ENCODE measurements at regions not wholly inside any gene's neighbourhood (a gene's known extent, or its start where the extent isn't known, plus 50 kb on each side); places are given as distances from the start of the nearest gene placed in this dataset.
"Not testable (repeated sequence)": the region's sequence is repeated elsewhere in the genome, so short reads cannot be mapped to it uniquely, and the experiment has no call there.

DNA sequence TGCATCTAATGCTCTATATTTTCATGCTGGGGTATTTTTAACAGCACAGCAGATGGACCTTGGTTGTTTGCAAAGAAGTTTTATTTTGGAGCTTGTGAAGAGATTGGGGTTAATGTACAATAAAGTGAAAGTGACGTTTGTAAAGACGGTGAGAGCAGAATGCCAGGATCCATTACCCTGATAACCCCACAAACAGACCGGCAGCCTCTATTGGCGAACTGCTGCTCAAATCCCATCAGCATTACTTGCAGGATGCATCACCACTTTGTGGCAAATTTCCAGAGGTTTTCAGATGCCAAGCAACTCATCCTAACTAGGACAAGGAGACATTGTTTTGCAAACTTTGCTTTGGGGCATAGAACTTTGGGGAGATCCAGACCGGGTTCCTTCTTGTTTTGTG, 383.3 kb upstream of the ZNF462 start:
- ChIA-PET CTCF (no interaction called here), POLR2A (no interaction called here)
- DNase-seq (ENCODE audit: extremely low spot score) = no peak
- TF ChIP-seq ELF4 (IDR thresholded peaks at IDR 0.05) (no peak), FOXM1 (IDR thresholded peaks at IDR 0.05; ENCODE audit: borderline replicate concordance) (no peak), LEF1 (IDR thresholded peaks at IDR 0.05; ENCODE audit: borderline replicate concordance) (no peak), FOXK2 (IDR thresholded peaks at IDR 0.05) (no peak), TARDBP (IDR thresholded peaks at IDR 0.05) (no peak), SP1 (IDR thresholded peaks at IDR 0.05) (no peak), FOXA1 (IDR thresholded peaks at IDR 0.05) (no peak), L3MBTL2 (conservative IDR thresholded peaks at IDR 0.05) (no peak), HDGF (IDR thresholded peaks at IDR 0.05; ENCODE audit: borderline replicate concordance) (no peak), CTBP1 (IDR thresholded peaks at IDR 0.05; ENCODE audit: borderline replicate concordance) (no peak), NFRKB (IDR thresholded peaks at IDR 0.05) (no peak), ARNT (IDR thresholded peaks at IDR 0.05) (no peak), SUZ12 (IDR thresholded peaks at IDR 0.05) (no peak), BHLHE40 (IDR thresholded peaks at IDR 0.05; ENCODE audit: borderline replicate concordance) (no peak), ZNF384 (IDR thresholded peaks at IDR 0.05) (no peak)
- TF ChIP-seq, protein P1, sequence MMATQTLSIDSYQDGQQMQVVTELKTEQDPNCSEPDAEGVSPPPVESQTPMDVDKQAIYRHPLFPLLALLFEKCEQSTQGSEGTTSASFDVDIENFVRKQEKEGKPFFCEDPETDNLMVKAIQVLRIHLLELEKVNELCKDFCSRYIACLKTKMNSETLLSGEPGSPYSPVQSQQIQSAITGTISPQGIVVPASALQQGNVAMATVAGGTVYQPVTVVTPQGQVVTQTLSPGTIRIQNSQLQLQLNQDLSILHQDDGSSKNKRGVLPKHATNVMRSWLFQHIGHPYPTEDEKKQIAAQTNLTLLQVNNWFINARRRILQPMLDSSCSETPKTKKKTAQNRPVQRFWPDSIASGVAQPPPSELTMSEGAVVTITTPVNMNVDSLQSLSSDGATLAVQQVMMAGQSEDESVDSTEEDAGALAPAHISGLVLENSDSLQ (IDR thresholded peaks at IDR 0.05) = no peak

DNA sequence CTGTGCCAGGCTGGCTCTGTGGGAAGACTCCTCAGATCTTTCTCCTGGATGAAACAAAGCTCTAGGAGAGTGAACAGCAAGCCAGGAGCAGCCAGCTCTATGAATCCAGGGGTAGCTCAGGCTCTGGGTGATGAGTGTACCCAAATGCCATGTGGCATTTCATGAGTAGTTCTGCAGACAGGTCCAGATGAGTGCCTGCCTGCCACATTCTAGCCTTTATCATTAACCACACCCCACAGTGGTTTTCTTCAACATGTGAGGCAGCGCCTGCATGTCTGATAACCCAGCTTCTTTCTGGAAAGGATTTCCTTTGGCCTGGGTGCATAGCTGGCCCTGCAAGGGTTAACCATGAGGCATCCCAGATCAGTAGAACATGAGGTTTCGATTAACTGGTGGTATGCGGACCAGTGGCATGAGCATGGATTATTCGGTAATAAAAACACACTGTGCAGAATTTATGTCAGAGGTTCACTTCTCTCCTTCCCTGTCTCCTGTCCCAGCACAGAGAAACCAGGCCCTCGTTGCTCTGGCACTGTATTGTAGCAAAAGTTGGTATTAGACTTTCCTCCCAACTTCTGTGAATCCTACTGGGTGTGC, 381.9 kb upstream of the ZNF462 start:
- POLR2A ChIA-PET = no interaction called here

GRCh38 chr9:106482733-106483132, 380.2 kb upstream of the ZNF462 start:
- no peak for DNase-seq (ENCODE audit: extremely low spot score)
- TF ChIP-seq CTBP1 (IDR thresholded peaks at IDR 0.05; ENCODE audit: borderline replicate concordance) (no peak), TARDBP (IDR thresholded peaks at IDR 0.05) (no peak), FOXA1 (IDR thresholded peaks at IDR 0.05) (no peak), FOXK2 (IDR thresholded peaks at IDR 0.05) (no peak), SUZ12 (IDR thresholded peaks at IDR 0.05) (no peak), ELF4 (IDR thresholded peaks at IDR 0.05) (no peak), HDGF (IDR thresholded peaks at IDR 0.05; ENCODE audit: borderline replicate concordance) (no peak), ZNF384 (IDR thresholded peaks at IDR 0.05) (no peak), BHLHE40 (IDR thresholded peaks at IDR 0.05; ENCODE audit: borderline replicate concordance) (no peak), SP1 (IDR thresholded peaks at IDR 0.05) (no peak), FOXM1 (IDR thresholded peaks at IDR 0.05; ENCODE audit: borderline replicate concordance) (no peak), NFRKB (IDR thresholded peaks at IDR 0.05) (no peak), ARNT (IDR thresholded peaks at IDR 0.05) (no peak), LEF1 (IDR thresholded peaks at IDR 0.05; ENCODE audit: borderline replicate concordance) (no peak)
- TF ChIP-seq, protein P1 (IDR thresholded peaks at IDR 0.05) = no peak
- ChIA-PET CTCF (no interaction called here), POLR2A (no interaction called here)

More for the DNA sequence above, 381.9 kb upstream of the ZNF462 start:
- CTCF ChIA-PET = no interaction called here
- TF ChIP-seq CTBP1 (IDR thresholded peaks at IDR 0.05; ENCODE audit: borderline replicate concordance) (no peak), ZNF384 (IDR thresholded peaks at IDR 0.05) (no peak), FOXA1 (IDR thresholded peaks at IDR 0.05) (no peak), NFRKB (IDR thresholded peaks at IDR 0.05) (no peak), L3MBTL2 (conservative IDR thresholded peaks at IDR 0.05) (no peak), BHLHE40 (IDR thresholded peaks at IDR 0.05; ENCODE audit: borderline replicate concordance) (no peak), SUZ12 (IDR thresholded peaks at IDR 0.05) (no peak), SP1 (IDR thresholded peaks at IDR 0.05) (no peak), HDGF (IDR thresholded peaks at IDR 0.05; ENCODE audit: borderline replicate concordance) (no peak), LEF1 (IDR thresholded peaks at IDR 0.05; ENCODE audit: borderline replicate concordance) (no peak), FOXM1 (IDR thresholded peaks at IDR 0.05; ENCODE audit: borderline replicate concordance) (no peak), ELF4 (IDR thresholded peaks at IDR 0.05) (no peak)
- DNase-seq (ENCODE audit: extremely low spot score) = no peak

DNA sequence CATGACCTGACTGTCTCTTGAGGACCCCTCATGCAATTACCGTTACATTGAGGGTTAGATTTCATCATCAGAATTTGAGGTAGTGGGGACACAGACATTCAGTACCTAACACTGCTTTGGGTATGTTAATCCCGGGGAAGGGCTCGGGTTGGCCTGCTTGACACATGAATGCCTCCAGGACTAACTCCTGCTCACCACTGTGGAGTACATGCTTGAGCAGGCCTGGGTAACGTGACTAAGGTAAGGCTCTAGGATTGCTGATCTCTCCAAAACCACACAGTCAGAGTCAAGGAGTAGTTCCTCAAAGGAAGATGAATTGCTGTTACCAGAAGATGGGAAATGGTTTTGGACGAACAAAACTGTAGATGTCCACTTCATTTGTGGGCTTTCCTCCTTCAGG, 376.3 kb upstream of the ZNF462 start:
- CTCF ChIA-PET = no interaction called here
- POLR2A ChIA-PET = no interaction called here
- DNase-seq (ENCODE audit: extremely low spot score) = no peak
- TF ChIP-seq CTBP1 (IDR thresholded peaks at IDR 0.05; ENCODE audit: borderline replicate concordance) (no peak), ARNT (IDR thresholded peaks at IDR 0.05) (no peak), TARDBP (IDR thresholded peaks at IDR 0.05) (no peak), LEF1 (IDR thresholded peaks at IDR 0.05; ENCODE audit: borderline replicate concordance) (no peak), FOXA1 (IDR thresholded peaks at IDR 0.05) (no peak), BHLHE40 (IDR thresholded peaks at IDR 0.05; ENCODE audit: borderline replicate concordance) (no peak), SP1 (IDR thresholded peaks at IDR 0.05) (no peak), HDGF (IDR thresholded peaks at IDR 0.05; ENCODE audit: borderline replicate concordance) (no peak), ZNF384 (IDR thresholded peaks at IDR 0.05) (no peak), ELF4 (IDR thresholded peaks at IDR 0.05) (no peak), FOXK2 (IDR thresholded peaks at IDR 0.05) (no peak), L3MBTL2 (conservative IDR thresholded peaks at IDR 0.05) (no peak), FOXM1 (IDR thresholded peaks at IDR 0.05; ENCODE audit: borderline replicate concordance) (no peak)
- TF ChIP-seq, protein P1 (IDR thresholded peaks at IDR 0.05) = no peak

GRCh38 chr9:106487266-106487665, 375.7 kb upstream of the ZNF462 start:
- no peak for DNase-seq (ENCODE audit: extremely low spot score)
- CTCF ChIA-PET = no interaction called here
- TF ChIP-seq FOXK2 (IDR thresholded peaks at IDR 0.05) = no peak
- TF ChIP-seq L3MBTL2 (conservative IDR thresholded peaks at IDR 0.05) = no peak
- no peak for TF ChIP-seq BHLHE40 (IDR thresholded peaks at IDR 0.05; ENCODE audit: borderline replicate concordance)
- TF ChIP-seq, protein P1 (IDR thresholded peaks at IDR 0.05) = no peak
- no peak for TF ChIP-seq HDGF (IDR thresholded peaks at IDR 0.05; ENCODE audit: borderline replicate concordance)
- TF ChIP-seq ARNT (IDR thresholded peaks at IDR 0.05) = no peak
- TF ChIP-seq ELF4 (IDR thresholded peaks at IDR 0.05) = no peak
- TF ChIP-seq SUZ12 (IDR thresholded peaks at IDR 0.05) = no peak
- TF ChIP-seq TARDBP (IDR thresholded peaks at IDR 0.05) = no peak
- TF ChIP-seq FOXA1 (IDR thresholded peaks at IDR 0.05) = no peak
- POLR2A ChIA-PET = no interaction called here

DNA sequence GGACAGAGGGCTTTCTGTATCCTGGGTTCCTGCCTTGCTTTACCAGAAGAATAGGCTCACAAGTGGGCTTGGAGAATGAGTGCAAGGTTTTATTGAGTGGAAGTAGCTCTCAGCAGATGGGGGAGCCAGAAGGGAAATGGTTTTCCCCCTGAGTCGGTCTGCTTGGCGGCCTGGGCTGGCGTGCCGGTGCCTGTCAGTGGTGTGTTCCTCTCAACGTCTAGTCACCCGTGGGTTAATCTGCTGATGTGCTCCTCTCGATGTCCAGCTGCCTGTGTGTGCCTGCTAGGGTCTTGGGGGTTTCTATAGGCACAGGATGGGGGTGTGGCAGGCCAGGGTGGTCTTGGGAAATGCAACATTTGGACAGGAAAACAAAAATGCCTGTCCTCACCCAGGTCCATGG, 370.8 kb upstream of the ZNF462 start:
- DNase-seq (ENCODE audit: extremely low spot score); POLR2A ChIA-PET; CTCF ChIA-PET: not testable (repeated sequence)
